ENCODE measurements at regions not wholly inside any gene's neighbourhood (a gene's known extent, or its start where the extent isn't known, plus 50 kb on each side); places are given as distances from the start of the nearest gene placed in this dataset.
"Not testable (repeated sequence)": the region's sequence is repeated elsewhere in the genome, so short reads cannot be mapped to it uniquely, and the experiment has no call there.

DNA sequence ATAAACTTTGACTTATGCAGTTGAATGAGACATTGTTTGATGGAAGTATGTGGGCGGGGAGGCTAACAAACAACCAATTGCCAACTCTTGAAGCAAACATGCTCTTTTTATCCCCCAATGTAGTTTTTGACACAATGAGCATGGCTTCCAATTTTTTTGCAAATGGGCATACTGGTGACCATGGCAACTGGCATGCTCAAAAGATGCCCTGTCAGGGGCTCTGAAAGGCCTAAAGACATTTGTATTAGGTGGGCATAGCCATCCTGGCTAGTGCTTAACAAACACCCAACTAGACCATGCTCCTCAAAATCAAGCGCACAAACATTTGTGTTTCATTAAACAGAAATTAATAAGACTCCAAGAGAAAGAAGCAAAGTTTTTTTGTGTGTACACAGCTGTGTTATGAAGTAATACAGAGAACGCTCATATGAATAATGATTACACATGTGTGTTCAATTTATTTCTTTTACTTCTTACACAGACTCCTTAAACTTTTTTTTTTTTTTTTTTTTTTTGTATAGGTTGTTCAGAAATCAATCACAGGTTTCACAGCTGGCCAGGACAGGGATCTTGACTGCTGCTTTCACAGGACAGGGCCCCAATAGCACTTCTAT lies 95.6 kb downstream of the DLEU7 start:
- no peak for DNase-seq (ENCODE audit: low spot score)

DNA sequence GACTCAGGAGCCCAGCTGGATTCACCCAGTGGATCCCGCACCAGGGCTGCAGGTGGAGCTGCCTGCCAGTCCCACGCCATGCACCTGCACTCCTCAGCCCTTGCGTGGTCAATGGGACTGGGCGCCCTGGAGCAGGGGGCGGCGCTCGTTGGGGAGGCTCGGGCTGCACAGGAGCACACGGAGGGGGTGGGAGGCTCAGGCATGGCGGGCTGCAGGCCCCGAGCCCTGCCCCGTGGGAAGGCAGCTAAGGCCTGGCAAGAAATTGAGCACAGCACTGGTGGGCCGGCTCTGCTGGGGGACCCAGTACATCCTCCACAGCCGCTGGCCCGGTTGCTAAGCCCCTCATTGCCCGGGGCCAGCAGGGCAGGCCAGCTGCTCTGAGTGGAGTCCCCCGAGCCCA lies 90.3 kb downstream of the DLEU7 start:
- not testable (repeated sequence) for DNase-seq (ENCODE audit: low spot score)

DNA sequence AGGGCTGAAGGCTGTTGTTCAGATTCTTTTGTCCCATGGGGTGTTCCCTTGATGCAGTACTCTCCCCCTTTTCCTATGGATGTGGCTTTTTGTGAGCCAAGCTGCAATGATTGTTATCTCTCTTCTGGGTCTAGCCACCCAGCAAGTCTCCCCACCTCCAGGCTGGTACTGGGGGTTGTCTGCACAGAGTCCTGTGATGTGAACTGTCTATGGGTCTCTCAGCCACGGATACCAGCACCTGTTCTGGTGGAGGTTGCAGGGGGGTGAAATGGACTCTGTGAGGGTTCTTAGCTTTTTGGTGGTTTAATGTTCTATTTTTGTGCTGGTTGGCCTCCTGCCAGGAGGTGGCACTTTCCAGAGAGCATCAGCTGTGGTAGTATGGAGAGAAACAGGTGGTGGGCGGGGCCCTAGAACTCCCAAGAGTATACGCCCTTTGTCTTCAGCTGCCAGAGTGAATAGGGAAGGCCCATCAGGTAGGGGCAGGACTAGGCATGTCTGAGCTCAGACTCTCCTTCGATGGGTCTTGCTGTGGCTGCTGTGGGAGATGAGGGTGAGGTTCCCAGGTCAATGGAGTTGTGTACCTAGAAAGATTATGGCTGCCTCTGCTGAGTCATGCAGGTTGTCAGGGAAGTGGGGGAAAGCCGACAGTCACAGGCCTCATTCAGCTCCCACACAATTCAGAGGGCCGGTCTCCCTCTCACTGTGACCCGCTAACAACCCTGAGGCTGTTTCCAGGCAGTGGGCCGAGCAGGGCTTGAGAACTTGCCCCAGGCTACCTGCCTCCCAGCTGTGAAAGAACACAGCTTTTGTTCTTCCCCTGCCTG lies 87.4 kb downstream of the DLEU7 start:
- DNase-seq (ENCODE audit: low spot score): peak; percentile 13

DNA sequence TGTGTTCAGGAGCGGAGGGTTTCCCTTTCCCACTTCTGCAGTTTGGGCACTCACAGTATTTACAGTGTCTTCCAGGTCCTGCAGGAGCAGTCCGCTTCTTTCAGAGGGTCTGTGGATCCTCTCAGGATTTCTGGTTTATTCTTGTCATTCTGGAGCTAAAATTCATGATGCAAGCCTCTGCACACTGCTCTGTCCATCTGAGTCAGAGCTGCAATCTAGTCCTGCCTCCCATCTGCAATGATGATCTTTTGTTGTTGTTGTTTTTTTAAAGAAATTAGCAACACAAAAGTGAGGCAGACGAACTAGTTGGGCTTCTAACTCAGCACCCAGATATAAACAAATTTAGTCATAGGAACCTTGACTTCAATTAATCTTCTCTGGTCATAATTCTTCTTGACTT lies 86.5 kb downstream of the DLEU7 start:
- no peak for DNase-seq (ENCODE audit: low spot score)

DNA sequence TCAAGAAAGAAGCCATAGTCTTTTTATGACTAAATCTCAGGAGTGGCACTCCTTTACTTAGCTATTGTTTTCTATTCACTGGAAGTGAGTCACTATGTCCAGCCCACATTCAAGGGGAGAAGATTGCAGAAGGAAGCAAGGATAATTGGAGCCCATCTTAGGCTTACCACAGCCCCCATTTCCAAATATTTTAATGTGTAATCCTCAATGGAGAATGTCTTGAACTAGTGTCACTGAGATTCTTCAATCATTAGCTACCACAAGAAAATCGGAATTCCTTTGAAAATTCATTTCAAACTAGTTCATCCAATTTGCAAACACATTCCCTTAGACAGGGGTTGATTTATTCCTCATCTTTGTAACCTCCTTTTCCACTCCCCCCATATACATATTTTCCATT lies 84.7 kb downstream of the DLEU7 start:
- peak; percentile 48 for DNase-seq (ENCODE audit: low spot score)

DNA sequence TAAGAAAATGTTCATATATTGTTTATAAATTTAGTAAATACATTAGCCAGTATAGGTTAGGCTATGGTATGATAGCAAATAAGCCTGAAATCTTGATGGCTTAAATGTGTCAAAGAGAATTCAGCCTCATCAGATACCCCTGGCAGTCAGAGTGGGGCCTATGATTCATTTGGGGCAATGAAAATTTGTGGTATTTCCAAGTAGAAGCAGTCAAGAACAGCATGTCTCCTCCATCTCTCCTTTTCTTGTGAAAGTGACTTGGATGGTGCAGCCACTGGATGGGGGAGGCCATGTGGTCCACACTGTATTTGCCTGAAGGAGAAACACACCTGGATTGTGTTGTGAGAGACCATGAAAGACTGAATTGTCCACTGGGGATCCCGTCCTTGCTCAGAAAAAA lies 82.7 kb downstream of the DLEU7 start:
- no peak for DNase-seq (ENCODE audit: low spot score)

DNA sequence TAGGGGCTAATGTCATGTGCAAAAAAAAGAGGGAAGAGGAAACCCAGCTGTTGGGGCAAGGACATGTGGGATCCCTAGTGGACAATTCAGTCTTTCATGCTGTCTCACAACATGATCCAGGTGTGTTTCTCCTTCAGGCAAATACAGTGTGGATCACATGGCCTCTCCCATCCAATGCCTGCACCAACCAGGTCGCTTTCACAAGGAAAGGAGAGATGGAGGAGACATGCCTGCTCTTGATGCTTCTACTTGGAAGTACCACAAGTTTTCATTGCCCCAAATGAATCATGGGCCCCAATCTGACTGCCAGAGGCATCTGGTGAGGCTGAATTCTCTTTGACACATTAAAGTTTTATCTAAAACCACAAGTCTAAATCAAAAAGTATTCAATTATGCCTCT lies 82.1 kb downstream of the DLEU7 start:
- no peak for DNase-seq (ENCODE audit: low spot score)

DNA sequence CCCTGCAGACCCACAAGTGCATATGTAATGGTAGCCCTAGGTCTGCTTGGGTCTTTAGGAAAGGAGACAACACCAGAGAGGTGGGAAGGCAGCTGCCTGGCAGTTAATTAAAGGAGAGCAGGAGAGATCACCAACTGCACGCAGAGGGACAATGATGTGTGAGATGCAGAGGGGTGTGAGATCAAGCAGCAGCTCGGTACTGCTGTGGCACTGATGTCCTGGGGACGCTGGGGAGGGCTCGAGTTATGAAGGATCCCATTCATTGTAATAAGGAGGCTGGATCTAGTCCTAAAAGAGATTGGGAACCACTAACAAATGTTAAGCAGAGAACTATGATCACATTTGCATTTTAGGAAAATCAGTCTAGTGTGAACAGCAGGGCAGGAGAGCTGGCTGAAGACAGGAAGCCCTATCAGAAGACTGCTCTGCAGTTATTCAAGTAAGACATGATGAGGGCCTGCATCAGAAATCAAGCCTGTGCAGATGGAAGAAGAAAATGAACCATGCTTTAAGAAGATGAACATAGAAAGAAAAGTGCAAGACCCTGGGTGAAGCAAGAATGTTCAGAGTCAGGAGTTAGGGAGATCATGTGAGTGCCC lies 80.4 kb downstream of the DLEU7 start:
- DNase-seq (ENCODE audit: low spot score): no peak

DNA sequence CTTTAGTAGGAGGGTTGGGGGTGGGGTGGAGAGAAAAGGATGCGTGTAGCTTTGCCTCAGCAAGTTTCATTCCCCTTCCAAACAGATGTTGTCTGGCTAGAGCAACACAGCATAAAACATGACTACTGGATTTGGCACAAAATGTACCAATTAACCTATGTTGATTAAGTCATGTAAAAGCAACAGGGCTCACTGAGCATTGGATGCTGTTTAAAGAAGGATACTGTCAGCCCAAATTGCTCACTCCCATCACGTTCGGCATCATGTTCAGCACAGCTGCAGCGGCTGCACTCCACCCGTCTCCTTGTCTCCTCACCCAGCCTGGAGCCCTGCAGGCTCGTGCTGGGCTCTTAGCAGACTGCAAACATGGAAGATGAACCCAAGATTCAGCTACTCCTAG lies 77.5 kb downstream of the DLEU7 start:
- no peak for DNase-seq (ENCODE audit: low spot score)

DNA sequence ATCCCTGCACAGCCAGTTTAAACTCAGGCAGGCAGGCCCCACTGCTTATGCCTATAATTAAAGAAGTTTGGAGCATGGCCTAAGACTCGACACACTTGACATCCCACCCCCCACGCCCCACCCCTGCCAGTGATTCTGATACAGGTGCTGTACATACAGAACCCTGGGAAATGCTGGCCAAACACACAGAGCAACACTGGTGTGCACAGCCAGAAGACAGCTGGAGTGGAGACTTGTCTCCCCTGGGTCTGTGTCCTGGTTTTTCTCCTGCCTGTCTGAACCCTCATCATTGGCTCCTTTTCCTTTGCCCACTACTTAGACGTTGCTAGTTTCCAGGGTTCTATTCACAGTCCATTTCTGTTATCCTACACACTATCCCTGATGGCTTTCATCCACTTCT lies 76.8 kb downstream of the DLEU7 start:
- no peak for DNase-seq (ENCODE audit: low spot score)

DNA sequence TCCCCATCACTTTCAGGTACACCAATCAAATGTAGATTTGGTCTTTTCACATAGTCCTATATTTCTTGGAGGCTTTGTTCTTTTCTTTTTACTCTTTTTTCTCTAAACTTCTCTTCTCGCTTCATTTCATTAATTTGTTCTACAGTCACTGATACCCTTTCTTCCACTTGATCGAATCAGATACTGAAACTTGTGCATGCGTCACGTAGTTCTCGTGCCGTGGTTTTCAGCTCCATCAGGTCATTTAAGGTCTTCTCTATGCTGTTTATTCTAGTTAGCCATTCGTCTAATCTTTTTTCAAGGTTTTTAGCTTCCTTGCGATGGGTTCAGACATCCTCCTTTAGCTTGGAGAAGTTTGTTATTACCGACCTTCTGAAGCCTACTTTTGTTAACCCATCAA lies 70.6 kb downstream of the DLEU7 start:
- DNase-seq (ENCODE audit: low spot score): not testable (repeated sequence)

Data from kidney tubule cell (primary cell).